ENCODE measurements at regions not wholly inside any gene's neighbourhood (a gene's known extent, or its start where the extent isn't known, plus 50 kb on each side); places are given as distances from the start of the nearest gene placed in this dataset.

GRCh38 chr7:68324621-68325020, 1273.7 kb upstream of the AUTS2 start:
- Histone ChIP-seq H3K4me3 (no peak overlapping the region), H3K27me3 (no peaks in the 10 kb centered on the region), H3K27ac (no peak overlapping the region), H3K36me3 (no peaks in the 10 kb centered on the region), H3K9me3 (no peaks in the 10 kb centered on the region), H3K9ac (ENCODE audit: low read depth in 2 of 2, low read length in 2 of 2) (no peak overlapping the region), H3K4me1 (no peaks in the 10 kb centered on the region)
- no peak for DNase-seq
- intact Hi-C loops (cut with DNase I), result no loop called here
- TF ChIP-seq, protein P1, sequence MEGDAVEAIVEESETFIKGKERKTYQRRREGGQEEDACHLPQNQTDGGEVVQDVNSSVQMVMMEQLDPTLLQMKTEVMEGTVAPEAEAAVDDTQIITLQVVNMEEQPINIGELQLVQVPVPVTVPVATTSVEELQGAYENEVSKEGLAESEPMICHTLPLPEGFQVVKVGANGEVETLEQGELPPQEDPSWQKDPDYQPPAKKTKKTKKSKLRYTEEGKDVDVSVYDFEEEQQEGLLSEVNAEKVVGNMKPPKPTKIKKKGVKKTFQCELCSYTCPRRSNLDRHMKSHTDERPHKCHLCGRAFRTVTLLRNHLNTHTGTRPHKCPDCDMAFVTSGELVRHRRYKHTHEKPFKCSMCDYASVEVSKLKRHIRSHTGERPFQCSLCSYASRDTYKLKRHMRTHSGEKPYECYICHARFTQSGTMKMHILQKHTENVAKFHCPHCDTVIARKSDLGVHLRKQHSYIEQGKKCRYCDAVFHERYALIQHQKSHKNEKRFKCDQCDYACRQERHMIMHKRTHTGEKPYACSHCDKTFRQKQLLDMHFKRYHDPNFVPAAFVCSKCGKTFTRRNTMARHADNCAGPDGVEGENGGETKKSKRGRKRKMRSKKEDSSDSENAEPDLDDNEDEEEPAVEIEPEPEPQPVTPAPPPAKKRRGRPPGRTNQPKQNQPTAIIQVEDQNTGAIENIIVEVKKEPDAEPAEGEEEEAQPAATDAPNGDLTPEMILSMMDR (IDR thresholded peaks at IDR 0.05), result no peak

GRCh38 chr7:68334216-68334615, 1264.1 kb upstream of the AUTS2 start:
- H3K27ac ChIP-seq, result no peak overlapping the region

DNA sequence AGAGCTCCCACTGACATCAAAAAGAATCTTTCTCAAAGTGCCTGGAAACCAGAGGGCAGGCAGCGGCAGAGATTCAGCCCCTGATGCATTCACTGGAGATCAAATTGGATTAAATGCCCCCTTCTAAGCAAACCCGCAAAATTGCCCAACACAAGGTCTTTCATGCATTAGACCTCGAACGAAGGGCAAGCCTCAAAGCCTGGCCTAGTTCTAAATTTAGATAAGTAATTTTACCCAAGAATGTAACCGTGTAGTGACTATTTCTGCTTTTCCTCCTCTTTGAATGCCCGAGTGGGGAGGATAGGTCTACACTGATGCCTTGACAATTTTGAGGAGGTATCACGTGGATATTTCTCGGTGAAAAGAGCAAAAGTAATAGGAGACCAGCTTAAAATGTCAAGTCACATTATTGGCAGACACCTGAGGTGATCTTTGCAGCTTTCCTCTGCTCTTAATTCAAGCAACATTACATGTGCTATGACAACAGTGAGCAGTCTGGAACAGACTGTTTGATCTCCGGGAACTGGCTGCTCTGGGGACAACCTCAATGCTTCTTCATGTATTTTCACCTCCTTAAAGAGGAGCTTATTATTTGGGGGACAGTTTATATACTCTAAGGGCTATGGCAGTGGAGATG, 1263.5 kb upstream of the AUTS2 start:
- H3K27ac ChIP-seq, result no peak overlapping the region
- DNase-seq, result no peak
- TF ChIP-seq, protein P1 (IDR thresholded peaks at IDR 0.05), result no peak
- H3K9me3 ChIP-seq, result no peaks in the 10 kb centered on the region
- no peaks in the 10 kb centered on the region for H3K4me1 ChIP-seq
- no peak overlapping the region for H3K9ac ChIP-seq (ENCODE audit: low read depth in 2 of 2, low read length in 2 of 2)
- H3K36me3 ChIP-seq, result no peaks in the 10 kb centered on the region
- intact Hi-C loops (cut with DNase I), result no loop called here
- H3K27me3 ChIP-seq, result no peaks in the 10 kb centered on the region
- H3K4me3 ChIP-seq, result no peak overlapping the region

More at GRCh38 chr7:68334216-68334615, 1264.1 kb upstream of the AUTS2 start:
- Histone ChIP-seq H3K4me3 (no peak overlapping the region), H3K9ac (ENCODE audit: low read depth in 2 of 2, low read length in 2 of 2) (no peak overlapping the region), H3K27me3 (no peaks in the 10 kb centered on the region), H3K36me3 (no peaks in the 10 kb centered on the region), H3K4me1 (no peaks in the 10 kb centered on the region), H3K9me3 (no peaks in the 10 kb centered on the region)
- TF ChIP-seq, protein P1 (IDR thresholded peaks at IDR 0.05), result no peak
- intact Hi-C loops (cut with DNase I), result no loop called here
- no peak for DNase-seq

DNA sequence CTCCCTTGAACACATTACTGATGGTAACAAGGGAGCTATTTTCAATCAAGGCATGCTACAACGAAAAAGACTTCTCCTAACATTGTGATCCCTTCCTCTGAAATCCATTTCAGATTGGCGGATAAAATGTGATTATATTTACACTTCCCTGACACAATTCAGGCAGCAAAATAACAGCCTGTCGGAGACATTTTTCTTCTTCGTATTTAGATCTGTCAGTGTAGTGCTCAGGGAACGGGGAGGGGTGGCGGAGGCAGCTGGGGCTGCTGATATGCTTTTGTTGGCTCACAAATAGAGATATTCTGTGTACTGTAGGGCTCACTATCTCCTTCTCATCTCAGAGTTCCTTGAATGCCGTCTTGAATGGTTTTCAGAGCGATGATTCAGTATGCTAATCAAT, 1261.7 kb upstream of the AUTS2 start:
- no peaks in the 10 kb centered on the region for H3K36me3 ChIP-seq
- no peak overlapping the region for H3K4me3 ChIP-seq
- H3K9ac ChIP-seq (ENCODE audit: low read depth in 2 of 2, low read length in 2 of 2), result no peak overlapping the region
- intact Hi-C loops (cut with DNase I), result no loop called here
- H3K9me3 ChIP-seq, result no peaks in the 10 kb centered on the region
- TF ChIP-seq, protein P1 (IDR thresholded peaks at IDR 0.05), result no peak
- H3K4me1 ChIP-seq, result no peaks in the 10 kb centered on the region
- DNase-seq, result no peak
- no peaks in the 10 kb centered on the region for H3K27me3 ChIP-seq
- no peak overlapping the region for H3K27ac ChIP-seq

GRCh38 chr7:68348401-68348800, 1249.9 kb upstream of the AUTS2 start:
- DNase-seq, result no peak
- Histone ChIP-seq H3K27me3 (no peaks in the 10 kb centered on the region), H3K36me3 (no peaks in the 10 kb centered on the region), H3K4me3 (no peak overlapping the region), H3K4me1 (no peaks in the 10 kb centered on the region), H3K9ac (ENCODE audit: low read depth in 2 of 2, low read length in 2 of 2) (no peak overlapping the region), H3K27ac (no peak overlapping the region), H3K9me3 (no peaks in the 10 kb centered on the region)
- TF ChIP-seq, protein P1 (IDR thresholded peaks at IDR 0.05), result no peak
- intact Hi-C loops (cut with DNase I), result no loop called here

Measured in colonic mucosa (tissue), 4 donors.